ENCODE measurements at regions not wholly inside any gene's neighbourhood (a gene's known extent, or its start where the extent isn't known, plus 50 kb on each side); places are given as distances from the start of the nearest gene placed in this dataset.

- Histone ChIP-seq H3K9me2 (replicated peaks; ENCODE audit: insufficient read depth, low read length) (no peaks in the 10 kb centered on the region), H3K27me3 (replicated peaks; ENCODE audit: insufficient read depth, low read length) (no peaks in the 10 kb centered on the region), H3K9me3 (replicated peaks; ENCODE audit: insufficient read depth, low read length) (no peaks in the 10 kb centered on the region), H3F3A (ENCODE audit: insufficient read depth, low read length) (no peaks in the 10 kb centered on the region), H3K4me3 (ENCODE audit: low read length) (no peak overlapping the region), H3K36me3 (replicated peaks; ENCODE audit: insufficient read depth, low read length) (no peaks in the 10 kb centered on the region), H3K79me2 (ENCODE audit: low read length) (no peaks in the 10 kb centered on the region), H3K9ac (ENCODE audit: low read length) (no peak overlapping the region), H2AFZ (ENCODE audit: low read length) (no peak overlapping the region), H4K20me1 (ENCODE audit: insufficient read depth, low read length) (no peaks in the 10 kb centered on the region), H3K27ac (ENCODE audit: low read length) (no peak overlapping the region), H3K4me2 (ENCODE audit: low read depth, low read length) (no peak overlapping the region), H3K4me1 (ENCODE audit: low read length) (no peaks in the 10 kb centered on the region)
- TF ChIP-seq CTCF (IDR thresholded peaks at IDR 0.05; ENCODE audit: low read length) (no peak), EZH2 (optimal IDR thresholded peaks at IDR 0.05; ENCODE audit: low read depth, low read length) (no peak)
- no peak for DNase-seq
These were observed 330.2 kb downstream of the MZT1 start for GRCh38 chr13:72397265-72397664.

GRCh38 chr13:72390909-72391308 is 336.5 kb downstream of the MZT1 start:
- H3K9ac ChIP-seq (ENCODE audit: low read length) = no peak overlapping the region
- H3K27me3 ChIP-seq (replicated peaks; ENCODE audit: insufficient read depth, low read length) = no peaks in the 10 kb centered on the region
- no peak overlapping the region for H3K27ac ChIP-seq (ENCODE audit: low read length)
- no peak for DNase-seq
- no peak overlapping the region for H2AFZ ChIP-seq (ENCODE audit: low read length)
- H3F3A ChIP-seq (ENCODE audit: insufficient read depth, low read length) = no peaks in the 10 kb centered on the region
- no peaks in the 10 kb centered on the region for H4K20me1 ChIP-seq (ENCODE audit: insufficient read depth, low read length)
- H3K4me2 ChIP-seq (ENCODE audit: low read depth, low read length) = no peak overlapping the region
- no peaks in the 10 kb centered on the region for H3K79me2 ChIP-seq (ENCODE audit: low read length)
- H3K9me2 ChIP-seq (replicated peaks; ENCODE audit: insufficient read depth, low read length) = no peaks in the 10 kb centered on the region
- H3K4me1 ChIP-seq (ENCODE audit: low read length) = no peaks in the 10 kb centered on the region
- H3K9me3 ChIP-seq (replicated peaks; ENCODE audit: insufficient read depth, low read length) = no peaks in the 10 kb centered on the region
- no peak overlapping the region for H3K4me3 ChIP-seq (ENCODE audit: low read length)
- no peaks in the 10 kb centered on the region for H3K36me3 ChIP-seq (replicated peaks; ENCODE audit: insufficient read depth, low read length)
- no peak for TF ChIP-seq EZH2phosphoT487 (IDR thresholded peaks at IDR 0.05; ENCODE audit: low read length)
- no peak for TF ChIP-seq EZH2 (optimal IDR thresholded peaks at IDR 0.05; ENCODE audit: low read depth, low read length)
- no peak for TF ChIP-seq CTCF (IDR thresholded peaks at IDR 0.05; ENCODE audit: low read length)

GRCh38 chr13:72386138-72386684 is 341.2 kb downstream of the MZT1 start:
- DNase-seq = no peak
- H3F3A ChIP-seq (ENCODE audit: insufficient read depth, low read length) = no peaks in the 10 kb centered on the region
- no peak overlapping the region for H3K4me3 ChIP-seq (ENCODE audit: low read length)
- H2AFZ ChIP-seq (ENCODE audit: low read length) = no peak overlapping the region
- H3K36me3 ChIP-seq (replicated peaks; ENCODE audit: insufficient read depth, low read length) = no peaks in the 10 kb centered on the region
- H3K4me2 ChIP-seq (ENCODE audit: low read depth, low read length) = no peak overlapping the region
- TF ChIP-seq EZH2phosphoT487 (IDR thresholded peaks at IDR 0.05; ENCODE audit: low read length) (no peak), EZH2 (optimal IDR thresholded peaks at IDR 0.05; ENCODE audit: low read depth, low read length) (no peak), CTCF (IDR thresholded peaks at IDR 0.05; ENCODE audit: low read length) (no peak)
- H3K9ac ChIP-seq (ENCODE audit: low read length) = no peak overlapping the region
- H3K27me3 ChIP-seq (replicated peaks; ENCODE audit: insufficient read depth, low read length) = no peaks in the 10 kb centered on the region
- H3K79me2 ChIP-seq (ENCODE audit: low read length) = no peaks in the 10 kb centered on the region
- H3K27ac ChIP-seq (ENCODE audit: low read length) = no peak overlapping the region
- H3K4me1 ChIP-seq (ENCODE audit: low read length) = no peaks in the 10 kb centered on the region
- no peaks in the 10 kb centered on the region for H3K9me3 ChIP-seq (replicated peaks; ENCODE audit: insufficient read depth, low read length)
- no peaks in the 10 kb centered on the region for H3K9me2 ChIP-seq (replicated peaks; ENCODE audit: insufficient read depth, low read length)
- no peaks in the 10 kb centered on the region for H4K20me1 ChIP-seq (ENCODE audit: insufficient read depth, low read length)
